GM12892 (cell line): ENCODE measurements at regions not wholly inside any gene's neighbourhood (a gene's known extent, or its start where the extent isn't known, plus 50 kb on each side); places are given as distances from the start of the nearest gene placed in this dataset.

ENCODE experiments used
- POLR2A ChIP-seq: IDR thresholded peaks from 2 replicates; pipeline ENCODE4 v1.6.1; 2011; ENCODE audit warnings: low read depth, low read length, control low read depth
- POLR2AphosphoS5 ChIP-seq: IDR thresholded peaks from 2 replicates; pipeline ENCODE4 v1.6.1; 2011; ENCODE audit warnings: low read depth, low read length, control low read depth
- TAF1 ChIP-seq: IDR thresholded peaks from 2 replicates; pipeline ENCODE4 v1.6.1; 2011; ENCODE audit warnings: low read depth, mild to moderate bottlenecking, control low read depth, low read length, borderline replicate concordance

- TF ChIP-seq POLR2AphosphoS5 (no peak), POLR2A (no peak), TAF1 (no peak)
These were observed 51.8 kb upstream of the NPAS2 start for GRCh38 chr2:100767810-100768806.
